ENCODE measurements at regions not wholly inside any gene's neighbourhood (a gene's known extent, or its start where the extent isn't known, plus 50 kb on each side); places are given as distances from the start of the nearest gene placed in this dataset.
"Not testable (repeated sequence)": the region's sequence is repeated elsewhere in the genome, so short reads cannot be mapped to it uniquely, and the experiment has no call there.

GRCh38 chr16:10232757-10233156 lies 50.5 kb upstream of the GRIN2A start:
- no peak for DNase-seq

DNA sequence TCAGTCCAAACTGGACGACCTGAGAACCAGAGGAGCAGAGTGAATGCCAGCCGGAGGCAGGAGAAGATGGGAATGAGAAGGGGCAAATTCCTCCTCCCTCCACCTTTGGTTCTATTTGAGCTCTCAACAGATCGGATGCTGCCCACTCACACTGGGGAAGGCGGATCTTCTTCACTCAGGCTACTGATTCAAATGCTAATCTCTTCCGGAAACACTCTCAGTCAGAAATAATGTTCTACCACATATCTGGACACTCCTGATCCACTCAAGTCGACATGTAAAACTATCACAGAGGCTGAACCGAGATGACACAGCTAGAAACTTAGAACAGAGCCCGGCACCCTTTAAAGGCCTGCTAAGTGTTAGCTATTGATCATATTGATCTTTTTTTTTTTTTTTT lies 57.4 kb upstream of the GRIN2A start:
- no peak for DNase-seq

- no peak for DNase-seq
These were observed 58.8 kb upstream of the GRIN2A start for GRCh38 chr16:10240854-10241613.

- no peak for DNase-seq
These were observed 59.9 kb upstream of the GRIN2A start for GRCh38 chr16:10242097-10242496.

DNA sequence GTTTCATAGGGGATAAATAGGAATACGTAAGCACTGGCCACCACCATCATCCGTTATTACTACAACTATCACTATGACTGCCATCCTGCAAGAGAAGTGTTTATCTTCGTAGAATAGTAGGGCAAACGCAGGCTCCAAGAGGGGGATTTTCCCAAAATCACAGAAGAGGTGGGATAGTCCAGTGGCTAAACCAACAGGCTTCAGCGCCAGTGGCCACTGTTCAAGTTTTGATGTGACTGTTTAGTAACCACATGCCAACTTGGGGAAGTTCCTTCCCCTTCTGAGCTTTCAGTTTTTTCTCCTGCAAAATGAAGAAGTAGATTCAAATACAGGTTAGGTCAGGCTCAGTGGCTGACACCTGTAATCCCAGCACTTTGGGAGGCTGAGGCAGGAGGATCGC lies 60.7 kb upstream of the GRIN2A start:
- no peak for DNase-seq

DNA sequence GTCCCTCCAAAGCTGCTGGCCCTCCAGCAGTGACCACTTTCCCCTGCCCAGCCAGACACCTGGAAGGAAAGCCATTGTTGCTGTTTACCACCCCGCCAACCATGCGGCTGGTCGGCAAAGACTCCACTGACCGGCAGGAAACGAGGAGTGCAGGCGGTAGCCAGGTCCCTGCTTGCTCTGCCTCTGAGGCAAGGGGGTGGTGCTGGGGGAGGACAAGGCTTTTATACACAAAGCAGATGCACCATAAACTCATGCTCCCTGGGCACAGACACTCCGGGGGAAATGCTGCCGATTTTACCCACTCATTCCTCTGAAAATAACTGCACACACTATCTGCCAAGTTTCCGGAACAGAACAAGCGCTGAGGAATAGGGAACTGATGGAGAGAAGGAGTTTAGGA lies 62.8 kb upstream of the GRIN2A start:
- DNase-seq = no peak

DNA sequence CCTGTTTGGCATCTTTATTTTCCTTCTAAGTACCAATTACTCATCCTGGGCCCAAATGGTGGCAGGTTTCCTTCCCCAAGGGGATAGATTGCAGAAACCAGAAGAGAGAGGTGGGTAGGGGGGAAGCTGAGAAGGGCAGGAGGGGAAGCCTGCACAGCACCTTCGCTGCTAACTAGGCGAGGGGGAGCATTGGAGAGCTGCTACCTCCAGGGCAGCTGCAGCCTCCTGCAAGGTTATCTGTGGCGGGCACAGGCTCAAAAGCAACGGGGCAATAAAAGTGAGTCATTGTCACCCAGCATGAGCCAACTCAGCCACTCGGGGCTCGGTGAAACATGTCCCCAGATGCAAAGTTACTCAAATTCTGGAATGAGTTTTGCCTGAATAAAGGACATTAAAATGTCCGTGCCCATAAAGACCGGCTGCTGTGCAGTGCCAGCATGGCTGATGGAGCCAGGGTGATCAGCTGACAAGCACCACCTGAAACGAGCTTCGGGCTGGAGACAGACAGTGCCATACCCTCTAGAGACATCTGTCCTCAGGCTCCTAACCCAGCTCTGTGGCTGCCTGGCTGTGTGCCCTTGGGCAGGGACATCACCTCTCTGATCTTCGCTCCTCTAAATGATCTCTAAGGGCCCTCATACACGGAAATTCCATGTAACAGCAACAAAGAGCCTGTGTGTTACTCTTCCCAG lies 68.1 kb upstream of the GRIN2A start:
- DNase-seq = no peak

DNA sequence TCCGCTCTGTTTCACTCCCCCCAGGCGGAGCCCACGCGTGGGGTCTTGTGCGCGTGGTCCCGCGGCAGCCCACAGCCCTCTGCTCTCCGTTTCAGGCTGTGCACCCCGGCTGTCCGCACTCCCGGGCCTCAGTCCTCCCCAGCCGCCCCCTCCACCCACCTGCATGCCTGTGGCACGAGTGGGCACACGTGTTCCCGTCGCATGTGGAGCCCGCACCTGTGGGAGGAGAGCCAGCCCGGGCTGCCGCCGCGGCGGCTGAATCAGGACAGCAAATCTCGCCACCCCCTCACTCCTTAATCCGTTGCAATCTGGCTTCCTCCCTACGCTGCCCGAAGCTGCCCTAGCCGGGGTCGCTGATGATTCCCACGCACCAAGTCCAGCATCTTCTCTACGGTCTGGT lies 69.9 kb upstream of the GRIN2A start:
- no peak for DNase-seq

DNA sequence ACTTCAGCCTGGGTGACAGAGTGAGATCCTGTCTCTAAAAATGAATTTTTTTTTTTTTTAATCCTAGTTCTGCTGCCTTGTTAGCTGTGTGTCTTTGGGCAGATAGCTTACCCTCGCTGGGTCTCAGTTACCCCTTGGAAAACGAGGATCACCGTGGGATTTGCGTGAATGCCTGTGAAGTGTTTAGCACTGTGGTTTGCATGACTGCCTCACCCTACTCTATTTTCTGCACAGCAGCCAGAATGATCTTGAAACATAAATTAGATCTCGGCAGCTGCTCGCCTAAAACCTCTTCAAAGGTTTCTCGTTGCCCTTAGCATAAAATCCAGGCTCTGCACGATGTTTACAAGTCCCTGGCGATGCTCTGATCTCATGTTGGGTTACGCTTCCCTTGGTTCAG lies 71.2 kb upstream of the GRIN2A start:
- DNase-seq = no peak

- DNase-seq = no peak
These were observed 73.5 kb upstream of the GRIN2A start for GRCh38 chr16:10255728-10256127.

DNA sequence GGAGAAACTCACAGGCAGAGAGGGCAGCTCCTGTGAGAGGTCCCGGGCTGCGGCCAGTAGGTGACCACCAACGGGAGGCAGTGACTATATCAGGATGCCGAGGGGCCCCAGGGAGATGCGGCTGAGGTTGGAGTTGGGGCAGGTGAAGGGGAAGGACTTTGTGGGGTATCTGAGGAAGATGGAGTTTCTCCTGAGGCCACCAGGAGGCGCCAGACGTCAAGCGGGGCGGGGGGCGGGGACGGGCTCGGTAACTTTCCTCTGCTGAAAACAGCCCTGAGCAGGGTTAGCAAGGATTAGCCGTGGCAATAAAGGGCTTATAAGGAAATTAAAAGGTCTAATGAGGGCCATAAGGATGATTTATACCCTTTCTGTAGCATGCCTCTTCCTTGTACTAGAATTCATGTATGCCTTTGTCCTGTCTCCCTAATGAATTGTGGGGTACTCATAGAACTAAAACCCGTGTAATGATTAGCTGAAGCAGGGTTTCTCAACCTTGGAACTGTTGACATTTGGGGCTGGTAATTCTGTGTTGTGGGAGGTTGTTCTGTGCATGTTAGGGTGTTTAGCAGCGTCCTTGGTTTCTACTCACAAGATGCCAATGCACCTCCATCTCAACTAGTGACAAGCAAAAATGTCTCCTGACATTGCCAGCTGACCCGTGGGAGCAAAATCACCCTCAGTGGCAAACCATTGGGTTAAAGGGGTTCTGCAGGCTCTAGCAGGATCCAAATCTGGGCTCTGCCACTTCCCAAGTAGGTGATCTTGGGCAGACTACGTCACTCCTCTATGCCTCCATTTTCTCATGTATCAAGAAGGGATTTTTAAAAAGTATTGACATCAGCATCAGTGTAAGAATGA lies 74.8 kb upstream of the GRIN2A start:
- DNase-seq = peak; percentile 67

GRCh38 chr16:10257642-10258251 lies 75.5 kb upstream of the GRIN2A start:
- DNase-seq = not testable (repeated sequence)

DNA sequence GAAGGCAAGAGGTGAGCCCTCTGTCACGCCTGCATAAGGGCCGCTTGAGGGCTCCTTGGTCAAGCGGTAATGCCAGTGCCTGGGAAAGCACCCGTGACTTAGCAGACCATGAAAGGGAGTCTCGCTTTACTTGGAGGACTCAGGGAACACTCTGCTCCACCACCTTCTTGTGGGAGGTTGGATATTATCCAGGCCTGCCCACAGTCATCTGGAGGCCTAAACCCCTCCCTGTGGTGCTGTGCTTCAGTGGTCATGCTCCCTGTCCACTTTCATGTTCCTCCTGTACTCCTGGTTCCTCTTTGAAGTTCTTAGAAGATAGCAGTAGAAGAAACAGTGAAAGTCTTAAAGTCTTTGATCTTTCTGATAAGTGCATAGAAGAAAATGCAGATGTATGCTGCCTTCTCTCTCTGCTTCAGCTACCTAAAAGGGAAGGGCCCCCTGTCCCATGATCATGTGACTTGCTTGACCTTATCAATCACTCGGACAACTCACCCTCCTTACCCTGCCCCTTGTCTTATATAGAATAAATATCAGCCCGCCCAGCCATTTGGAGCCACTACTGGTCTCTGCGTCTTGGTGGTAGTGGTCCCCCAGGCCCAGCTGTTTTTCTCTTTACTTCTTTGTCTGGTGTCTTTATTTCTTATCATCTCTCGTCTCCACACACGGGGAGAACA lies 76.8 kb upstream of the GRIN2A start:
- DNase-seq = not testable (repeated sequence)

- DNase-seq = no peak
These were observed 78.8 kb upstream of the GRIN2A start for GRCh38 chr16:10261077-10261476.

DNA sequence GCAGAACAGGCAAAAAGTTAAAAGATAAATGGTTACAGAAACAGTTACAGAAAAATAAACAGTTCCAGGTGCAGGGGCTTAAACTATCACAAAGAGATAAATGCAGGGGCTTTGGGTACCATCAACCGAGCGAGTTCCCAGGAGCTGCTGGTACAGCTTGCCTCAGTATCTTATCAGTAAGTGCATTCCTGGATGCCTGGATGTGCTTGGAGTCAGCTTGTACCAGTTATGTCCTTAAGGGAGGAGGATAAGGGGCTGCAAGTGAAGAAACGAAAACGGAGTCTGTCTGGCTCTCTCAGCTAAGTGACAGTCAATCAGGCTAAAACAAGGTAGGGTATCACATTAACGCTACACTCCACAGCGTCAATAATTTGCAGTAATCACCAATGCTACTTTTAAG lies 79.3 kb upstream of the GRIN2A start:
- not testable (repeated sequence) for DNase-seq

- no peak for DNase-seq
These were observed 80.3 kb upstream of the GRIN2A start for GRCh38 chr16:10262377-10263132.

DNA sequence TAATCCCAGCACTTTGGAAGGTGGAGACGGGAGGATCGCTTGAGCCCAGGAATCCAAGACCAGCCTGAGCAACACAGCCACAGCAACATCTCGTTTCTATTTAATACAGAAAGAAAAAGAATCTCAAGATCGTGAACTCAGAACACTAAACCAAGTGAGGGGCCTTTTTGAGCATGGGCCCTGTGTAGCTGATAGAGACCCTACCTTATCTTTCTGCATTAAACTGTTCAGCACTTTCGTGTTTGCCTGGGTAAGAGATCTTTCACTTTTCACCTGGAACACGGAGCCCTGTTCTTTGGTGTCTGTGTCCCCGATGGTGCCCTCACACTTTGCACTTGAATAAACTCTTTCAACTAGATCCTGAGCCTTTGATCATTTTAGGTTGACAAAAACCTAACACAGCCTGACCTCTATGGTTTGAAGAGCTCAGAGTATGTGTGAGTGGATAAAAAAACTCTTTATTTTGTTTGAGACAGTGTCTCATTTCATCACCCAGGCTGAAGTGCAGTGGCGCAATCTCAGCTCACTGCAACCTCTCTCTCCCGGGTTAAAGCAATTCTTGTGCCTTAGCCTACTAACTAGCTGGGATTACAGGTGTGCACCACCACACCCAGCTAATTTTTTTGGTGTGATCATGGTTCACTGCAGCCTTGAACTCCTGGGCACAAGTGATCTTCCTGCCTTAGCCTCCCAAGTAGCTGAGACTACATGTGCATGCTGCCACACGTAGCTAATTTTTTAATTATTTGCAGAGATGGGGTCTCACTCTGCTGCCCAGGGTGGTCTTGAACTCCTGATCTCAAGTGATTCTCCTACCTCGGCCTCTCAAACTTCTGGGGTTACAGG lies 83.8 kb upstream of the GRIN2A start:
- DNase-seq = no peak

DNA sequence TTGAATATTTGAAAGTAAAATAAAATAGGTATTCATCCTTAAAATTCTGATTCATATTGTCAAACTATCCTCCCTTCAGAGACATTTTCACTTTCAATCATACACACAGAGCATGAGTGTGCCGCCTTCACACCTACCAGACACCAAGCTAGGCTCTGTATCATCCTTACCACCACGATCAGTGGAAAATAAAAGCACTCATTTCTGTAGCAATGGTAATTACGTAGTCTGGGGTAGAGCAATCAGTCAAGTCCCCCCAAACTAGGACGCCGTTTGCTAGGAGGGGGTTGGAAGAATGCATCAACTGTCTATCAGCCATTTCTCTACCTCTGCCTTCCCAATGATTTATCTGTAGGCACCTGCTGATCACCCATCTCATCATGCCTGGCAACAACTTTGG lies 84.6 kb upstream of the GRIN2A start:
- peak; percentile 56 for DNase-seq

GRCh38 chr16:10269632-10270031 lies 87.4 kb upstream of the GRIN2A start:
- no peak for DNase-seq

- DNase-seq = not testable (repeated sequence)
These were observed 90.1 kb upstream of the GRIN2A start for GRCh38 chr16:10272250-10272854.
